ENCODE measurements at regions not wholly inside any gene's neighbourhood (a gene's known extent, or its start where the extent isn't known, plus 50 kb on each side); places are given as distances from the start of the nearest gene placed in this dataset.

- TF ChIP-seq CTCF (conservative IDR thresholded peaks at IDR 0.05), result no peak
- no peaks in the 10 kb centered on the region for H3K27me3 Mint-ChIP-seq
- peaks cover 16% of the 10 kb centered on the region for H3K9me3 Mint-ChIP-seq
- no peak overlapping the region for H3K27ac Mint-ChIP-seq
- H3K4me1 Mint-ChIP-seq (ENCODE audit: unreplicated experiment), result peaks cover 11% of the 10 kb centered on the region
- no peaks in the 10 kb centered on the region for H3K36me3 Mint-ChIP-seq
- no peak overlapping the region for H3K4me3 Mint-ChIP-seq
- no peak for DNase-seq (ENCODE audit: extremely low spot score, unreplicated experiment)
Measured at GRCh38 chr9:13552606-13553215, 273.2 kb upstream of the MPDZ start.

- Mint-ChIP-seq H3K27ac (no peak overlapping the region), H3K36me3 (no peaks in the 10 kb centered on the region), H3K4me3 (no peak overlapping the region), H3K4me1 (ENCODE audit: unreplicated experiment) (peaks cover 11% of the 10 kb centered on the region), H3K9me3 (peaks cover 16% of the 10 kb centered on the region), H3K27me3 (no peaks in the 10 kb centered on the region)
- DNase-seq (ENCODE audit: extremely low spot score, unreplicated experiment), result no peak
- no peak for TF ChIP-seq CTCF (conservative IDR thresholded peaks at IDR 0.05)
Measured at GRCh38 chr9:13550519-13550918, 271.0 kb upstream of the MPDZ start.

- H3K4me1 Mint-ChIP-seq (ENCODE audit: unreplicated experiment), result peaks cover 7% of the 10 kb centered on the region
- peaks cover 16% of the 10 kb centered on the region for H3K9me3 Mint-ChIP-seq
- H3K27me3 Mint-ChIP-seq, result no peaks in the 10 kb centered on the region
- no peak overlapping the region for H3K4me3 Mint-ChIP-seq
- no peak for TF ChIP-seq CTCF (conservative IDR thresholded peaks at IDR 0.05)
- H3K36me3 Mint-ChIP-seq, result no peaks in the 10 kb centered on the region
- no peak for DNase-seq (ENCODE audit: extremely low spot score, unreplicated experiment)
- no peak overlapping the region for H3K27ac Mint-ChIP-seq
Measured at GRCh38 chr9:13548535-13548934, 269.0 kb upstream of the MPDZ start.

GRCh38 chr9:13535141-13535540 lies 255.6 kb upstream of the MPDZ start:
- no peaks in the 10 kb centered on the region for H3K27me3 Mint-ChIP-seq
- H3K27ac Mint-ChIP-seq, result no peak overlapping the region
- no peaks in the 10 kb centered on the region for H3K36me3 Mint-ChIP-seq
- H3K4me3 Mint-ChIP-seq, result no peak overlapping the region
- peaks cover 9% of the 10 kb centered on the region for H3K4me1 Mint-ChIP-seq (ENCODE audit: unreplicated experiment)
- peaks cover 26% of the 10 kb centered on the region for H3K9me3 Mint-ChIP-seq
- TF ChIP-seq CTCF (conservative IDR thresholded peaks at IDR 0.05), result no peak
- DNase-seq (ENCODE audit: extremely low spot score, unreplicated experiment), result no peak

GRCh38 chr9:13534006-13534405 lies 254.5 kb upstream of the MPDZ start:
- H3K4me3 Mint-ChIP-seq, result no peak overlapping the region
- no peak overlapping the region for H3K27ac Mint-ChIP-seq
- no peaks in the 10 kb centered on the region for H3K27me3 Mint-ChIP-seq
- H3K36me3 Mint-ChIP-seq, result no peaks in the 10 kb centered on the region
- no peak for DNase-seq (ENCODE audit: extremely low spot score, unreplicated experiment)
- peaks cover 26% of the 10 kb centered on the region for H3K9me3 Mint-ChIP-seq
- peaks cover 16% of the 10 kb centered on the region for H3K4me1 Mint-ChIP-seq (ENCODE audit: unreplicated experiment)
- no peak for TF ChIP-seq CTCF (conservative IDR thresholded peaks at IDR 0.05)

GRCh38 chr9:13532407-13532806 lies 252.9 kb upstream of the MPDZ start:
- TF ChIP-seq CTCF (conservative IDR thresholded peaks at IDR 0.05), result no peak
- no peak overlapping the region for H3K27ac Mint-ChIP-seq
- H3K27me3 Mint-ChIP-seq, result no peaks in the 10 kb centered on the region
- no peak for DNase-seq (ENCODE audit: extremely low spot score, unreplicated experiment)
- H3K36me3 Mint-ChIP-seq, result no peaks in the 10 kb centered on the region
- peaks cover 16% of the 10 kb centered on the region for H3K4me1 Mint-ChIP-seq (ENCODE audit: unreplicated experiment)
- no peak overlapping the region for H3K4me3 Mint-ChIP-seq
- peaks cover 26% of the 10 kb centered on the region for H3K9me3 Mint-ChIP-seq
